Body of pancreas (tissue), 4 donors: ENCODE measurements at regions not wholly inside any gene's neighbourhood (a gene's known extent, or its start where the extent isn't known, plus 50 kb on each side); places are given as distances from the start of the nearest gene placed in this dataset.

Experiments
- CTCF ChIP-seq, 7 experiments: fragments of 450-650 bp in 4 of 7; fragments of 200-600 bp in 3 of 7; sonication (generic) in 3 of 7; IDR thresholded peaks; one replicate each; pipeline ENCODE4 v1.5.1; 2016 to 2019; ENCODE audit warnings: antibody characterized with exemption in 7 of 7
- POLR2A ChIP-seq, 3 donors: fragments of 450-650 bp; IDR thresholded peaks; one replicate each; pipeline ENCODE4 v1.6.1; 2016; ENCODE audit warnings: antibody characterized with exemption in 3 of 3, mild to moderate bottlenecking in 2 of 3

- TF ChIP-seq POLR2A (IDR thresholded peaks at IDR 0.05) (no peak), CTCF (IDR thresholded peaks at IDR 0.05) (no peak)
These were observed 488.9 kb downstream of the MBD2 start for GRCh38 chr18:53735526-53735925.
